ENCODE measurements at regions not wholly inside any gene's neighbourhood (a gene's known extent, or its start where the extent isn't known, plus 50 kb on each side); places are given as distances from the start of the nearest gene placed in this dataset.

DNA sequence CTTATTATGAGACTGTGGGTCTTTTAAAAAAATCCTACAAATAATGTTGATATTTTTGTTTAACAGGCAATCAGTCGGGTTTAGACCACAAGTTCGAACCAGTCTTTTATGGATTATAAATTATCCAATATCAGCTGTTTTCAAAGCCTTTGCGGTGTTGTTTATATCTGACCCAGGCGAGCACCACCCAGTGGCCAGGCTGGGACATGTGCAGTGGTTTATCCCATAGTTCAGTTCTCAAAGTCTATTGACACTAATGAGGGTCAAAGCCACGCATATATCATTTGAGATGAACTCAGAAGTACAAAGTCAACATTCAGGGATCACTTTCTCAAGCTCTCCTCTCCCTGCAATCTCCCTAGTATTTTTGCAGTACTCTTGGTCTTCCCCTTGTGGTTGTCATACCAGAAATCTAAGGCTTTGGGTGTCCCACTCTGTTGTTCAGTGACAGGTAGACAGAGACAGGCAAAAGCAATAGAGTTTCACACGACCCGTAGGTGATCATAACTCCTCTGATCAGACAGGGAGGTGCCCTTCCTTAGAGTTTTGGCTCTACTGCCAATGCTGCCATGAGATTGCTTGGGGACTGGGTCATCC lies 117.4 kb upstream of the POM121L12 start:
- TF ChIP-seq, protein P1, sequence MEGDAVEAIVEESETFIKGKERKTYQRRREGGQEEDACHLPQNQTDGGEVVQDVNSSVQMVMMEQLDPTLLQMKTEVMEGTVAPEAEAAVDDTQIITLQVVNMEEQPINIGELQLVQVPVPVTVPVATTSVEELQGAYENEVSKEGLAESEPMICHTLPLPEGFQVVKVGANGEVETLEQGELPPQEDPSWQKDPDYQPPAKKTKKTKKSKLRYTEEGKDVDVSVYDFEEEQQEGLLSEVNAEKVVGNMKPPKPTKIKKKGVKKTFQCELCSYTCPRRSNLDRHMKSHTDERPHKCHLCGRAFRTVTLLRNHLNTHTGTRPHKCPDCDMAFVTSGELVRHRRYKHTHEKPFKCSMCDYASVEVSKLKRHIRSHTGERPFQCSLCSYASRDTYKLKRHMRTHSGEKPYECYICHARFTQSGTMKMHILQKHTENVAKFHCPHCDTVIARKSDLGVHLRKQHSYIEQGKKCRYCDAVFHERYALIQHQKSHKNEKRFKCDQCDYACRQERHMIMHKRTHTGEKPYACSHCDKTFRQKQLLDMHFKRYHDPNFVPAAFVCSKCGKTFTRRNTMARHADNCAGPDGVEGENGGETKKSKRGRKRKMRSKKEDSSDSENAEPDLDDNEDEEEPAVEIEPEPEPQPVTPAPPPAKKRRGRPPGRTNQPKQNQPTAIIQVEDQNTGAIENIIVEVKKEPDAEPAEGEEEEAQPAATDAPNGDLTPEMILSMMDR (conservative IDR thresholded peaks at IDR 0.05 in 1 of 2, IDR thresholded peaks at IDR 0.05 in 1 of 2; ENCODE audit: extremely low read depth in 1 of 2, insufficient read depth in 1 of 2, low read depth in 1 of 2, low read length in 2 of 2), result no peak
- TF ChIP-seq EZH2 (IDR thresholded peaks at IDR 0.05; ENCODE audit: borderline replicate concordance, low read length), result no peak

All from mammary epithelial cell (primary cell).